Left lung (tissue), 4 donors: ENCODE measurements at regions not wholly inside any gene's neighbourhood (a gene's known extent, or its start where the extent isn't known, plus 50 kb on each side); places are given as distances from the start of the nearest gene placed in this dataset.
A peak's percentile ranks its signal among the peaks of the same experiment; 100 is the strongest.

Source experiments
- ATAC-seq: fragments of 200-7000 bp; cut with Tn5 transposase; one replicate; pipeline ENCODE4 v1.9.1; 2020; ENCODE audit warnings: moderate library complexity
- DNase-seq, 4 donors: peaks; one replicate each; pipeline ENCODE4 v3.0.0-alpha.2; 2013 to 2020
- H3K27ac ChIP-seq, 2 donors: fragments of 200-600 bp; sonication (generic) in 1 of 2; one replicate each; pipeline versions ENCODE4 v1.5.0 to v1.8.0; 2020 to 2021
- H3K27me3 ChIP-seq, 2 donors: fragments of 200-600 bp; sonication (generic) in 1 of 2; one replicate each; pipeline versions ENCODE4 v1.5.0 to v1.8.0; 2020 to 2021
- H3K36me3 ChIP-seq, 2 donors: fragments of 200-600 bp; sonication (generic) in 1 of 2; one replicate each; pipeline versions ENCODE4 v1.5.0 to v1.8.0; 2020 to 2021
- H3K4me1 ChIP-seq, 2 donors: fragments of 200-600 bp; one replicate each; pipeline ENCODE4 v1.8.0; 2021
- H3K4me3 ChIP-seq, 2 donors: fragments of 200-600 bp; sonication (generic) in 1 of 2; one replicate each; pipeline versions ENCODE4 v1.5.0 to v1.8.0; 2020 to 2021; ENCODE audit warnings: mild to moderate bottlenecking in 1 of 2
- H3K9me3 ChIP-seq, 2 donors: fragments of 200-600 bp; sonication (generic) in 1 of 2; one replicate each; pipeline versions ENCODE4 v1.5.0 to v1.8.0; 2020 to 2021
- CTCF ChIP-seq, 2 donors: fragments of 200-600 bp; sonication (generic) in 1 of 2; IDR thresholded peaks; one replicate each; pipeline versions ENCODE4 v1.5.0 to v1.8.0; 2021; ENCODE audit warnings: antibody characterized with exemption in 2 of 2
- intact Hi-C, 2 donors: fragments of 100-400 bp; cut with DNase I; formaldehyde crosslinking; loops; one replicate each; pipeline versions ENCODE4 v1.11.2 to v1.14.2; 2022
- donor health status: DM: no; HTN: yes; CAD: no.
- donor health status: DM: no; HTN: no; CAD: no.

DNA sequence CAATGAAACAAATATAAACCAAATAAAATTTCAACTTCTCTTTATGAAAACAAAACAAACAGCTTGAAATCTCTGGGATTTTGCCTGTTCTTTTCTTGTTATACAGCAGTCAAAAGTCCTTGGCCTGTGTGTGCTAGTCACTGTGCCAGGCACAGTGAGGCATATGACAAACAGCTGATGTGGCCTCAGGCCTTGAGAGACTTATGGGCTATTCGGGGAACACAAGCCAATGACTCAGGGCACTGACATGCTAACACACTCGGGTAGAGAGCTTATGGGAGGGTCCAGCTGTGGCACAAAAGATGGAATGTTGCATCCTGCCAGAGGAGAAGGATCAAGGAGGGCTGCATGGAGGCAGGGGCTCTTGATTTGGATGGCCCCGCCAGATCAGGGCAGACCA, 95.4 kb upstream of the NKX2-2 start:
- no peaks in the 10 kb centered on the region for H3K36me3 ChIP-seq
- H3K4me3 ChIP-seq = no peak overlapping the region
- peaks cover 0 to 39% of the 10 kb centered on the region in 2 donors for H3K27me3 ChIP-seq
- peaks cover 0 to 6% of the 10 kb centered on the region in 2 donors for H3K4me1 ChIP-seq
- ATAC-seq (peak; percentile 73), DNase-seq (no peak)
- no peak overlapping the region for H3K27ac ChIP-seq
- intact Hi-C loops = no loop called here
- no peak for TF ChIP-seq CTCF (IDR thresholded peaks at IDR 0.05)
- peaks cover 0 to 6% of the 10 kb centered on the region in 2 donors for H3K9me3 ChIP-seq

GRCh38 chr20:21608777-21609176, 94.9 kb upstream of the NKX2-2 start:
- Histone ChIP-seq H3K36me3 (no peaks in the 10 kb centered on the region), H3K4me3 (no peak overlapping the region)

GRCh38 chr20:21607971-21608725, 94.3 kb upstream of the NKX2-2 start:
- H3K9me3 ChIP-seq = peaks cover 0 to 6% of the 10 kb centered on the region in 2 donors
- H3K27me3 ChIP-seq = peaks cover 0 to 32% of the 10 kb centered on the region in 2 donors
- H3K4me1 ChIP-seq = peaks cover 0 to 6% of the 10 kb centered on the region in 2 donors
- intact Hi-C loops = no loop called here
- no peak for TF ChIP-seq CTCF (IDR thresholded peaks at IDR 0.05)
- no peaks in the 10 kb centered on the region for H3K36me3 ChIP-seq
- H3K4me3 ChIP-seq = no peak overlapping the region
- peak in 2 of 4 donors; percentile 49 to 83 for DNase-seq
- ATAC-seq = peak; percentile 90
- no peak overlapping the region for H3K27ac ChIP-seq

More at GRCh38 chr20:21608777-21609176, 94.9 kb upstream of the NKX2-2 start:
- H3K9me3 ChIP-seq = peaks cover 0 to 6% of the 10 kb centered on the region in 2 donors
- DNase-seq = no peak
- intact Hi-C loops = no loop called here
- H3K4me1 ChIP-seq = peaks cover 0 to 6% of the 10 kb centered on the region in 2 donors
- TF ChIP-seq CTCF (IDR thresholded peaks at IDR 0.05) = no peak
- H3K27ac ChIP-seq = no peak overlapping the region
- H3K27me3 ChIP-seq = peaks cover 0 to 34% of the 10 kb centered on the region in 2 donors
- no peak for ATAC-seq

DNA sequence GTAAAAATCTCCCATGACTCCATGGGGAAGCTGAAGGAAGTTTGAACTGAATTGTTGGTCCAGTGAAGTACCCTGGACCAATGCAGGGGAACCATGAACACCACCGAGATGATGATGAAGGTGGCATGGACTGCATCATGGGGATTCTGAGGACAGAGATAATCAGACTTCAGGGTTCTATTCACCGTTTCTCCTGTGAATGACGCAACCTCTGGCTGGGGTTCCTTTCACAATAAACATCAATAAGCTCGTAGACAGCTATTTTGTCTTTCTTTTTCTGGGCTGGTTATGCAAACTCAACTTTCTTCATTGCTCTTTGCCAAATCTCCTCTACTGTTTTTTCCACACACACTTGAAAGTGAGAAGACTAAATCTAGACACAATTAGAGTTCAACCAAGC, 87.9 kb upstream of the NKX2-2 start:
- ATAC-seq = no peak
- Histone ChIP-seq H3K9me3 (peaks cover 0 to 26% of the 10 kb centered on the region in 2 donors), H3K27ac (no peak overlapping the region), H3K27me3 (peaks cover 0 to 6% of the 10 kb centered on the region in 2 donors), H3K36me3 (no peaks in the 10 kb centered on the region), H3K4me3 (no peak overlapping the region), H3K4me1 (no peaks in the 10 kb centered on the region)
- DNase-seq = no peak
- TF ChIP-seq CTCF (IDR thresholded peaks at IDR 0.05) = no peak
- intact Hi-C loops = no loop called here

GRCh38 chr20:21586682-21587081, 72.8 kb upstream of the NKX2-2 start:
- Histone ChIP-seq H3K4me1 (no peaks in the 10 kb centered on the region), H3K4me3 (no peak overlapping the region), H3K9me3 (no peaks in the 10 kb centered on the region), H3K27ac (no peak overlapping the region), H3K36me3 (no peaks in the 10 kb centered on the region), H3K27me3 (peaks cover 0 to 18% of the 10 kb centered on the region in 2 donors)
- intact Hi-C loops = no loop called here
- ATAC-seq (no peak), DNase-seq (no peak)
- no peak for TF ChIP-seq CTCF (IDR thresholded peaks at IDR 0.05)
